HCT116 (cell line): ENCODE measurements at regions not wholly inside any gene's neighbourhood (a gene's known extent, or its start where the extent isn't known, plus 50 kb on each side); places are given as distances from the start of the nearest gene placed in this dataset.

Experiments used
- ATAC-seq: fragments of 200-7000 bp; cut with Tn5 transposase; 2 replicates; pipeline ENCODE4 v1.9.1; 2020; ENCODE audit warnings: mild to moderate bottlenecking, moderate library complexity
- BruUV-seq: library from RNA; stranded (reverse); fragments of 400-500 nt; replicated peaks from 2 replicates; lab custom pipeline; 2021; lab: Mats Ljungman, UMichigan
- CTCF ChIA-PET: fragments of 300-600 bp; sonication (Branson Sonifier 250); formaldehyde crosslinking; loops from one replicate; lab custom pipeline; 2021; ENCODE audit warnings: antibody characterized with exemption; lab: Charles Lee
- POLR2A ChIA-PET: fragments of 300-600, 350-600 bp; sonication (Branson Sonifier 250); formaldehyde crosslinking; loops from one replicate; lab custom pipeline; 2021; ENCODE audit warnings: antibody characterized with exemption; lab: Charles Lee
- RAD21 ChIA-PET, 2 experiments: fragments of 300-600 bp; sonication (Branson Sonifier 250); formaldehyde crosslinking; loops; one replicate each; lab custom pipeline; 2023; ENCODE audit warnings: low total read pairs in 2 of 2; ENCODE audit not compliant: uncharacterized antibody in 2 of 2, unreplicated experiment in 2 of 2, low non-redundant PET in 1 of 2; lab: Charles Lee
- DNase-seq: peaks from one replicate; pipeline ENCODE4 v3.0.0-alpha.2; 2010; ENCODE audit warnings: low read depth, low spot score
- H2AFZ ChIP-seq: fragments of 200-600 bp; shearing (Covaris generic), sonication (generic); 2 replicates; pipeline ENCODE4 v1.6.1; 2017; ENCODE audit warnings: low read depth, mixed run types, mixed read lengths, antibody characterized with exemption, low read length; ENCODE audit not compliant: poor library complexity, severe bottlenecking
- H3K27ac ChIP-seq: 2 replicates; pipeline ENCODE4 v1.5.1; 2012; ENCODE audit warnings: low read depth, low read length
- H3K27me3 ChIP-seq: fragments of 200-600 bp; sonication (generic); 2 replicates; pipeline ENCODE4 v1.6.1; 2016; ENCODE audit warnings: mixed run types, low read length, mixed read lengths; ENCODE audit not compliant: insufficient read depth
- H3K36me3 ChIP-seq, 2 experiments: fragments of 200-500 bp in 1 of 2; fragments of 200-600 bp in 1 of 2; sonication (Bioruptor generic) in 1 of 2; sonication (generic) in 1 of 2; 2 replicates each; pipeline versions ENCODE4 v1.5.1 to v1.6.1; 2014 to 2016; ENCODE audit warnings: low read length in 2 of 2, inconsistent platforms in 1 of 2, mixed read lengths in 1 of 2, mixed run types in 1 of 2; ENCODE audit not compliant: insufficient read depth in 2 of 2, control insufficient read depth in 1 of 2
- H3K4me1 ChIP-seq, 2 experiments: fragments of 200-600 bp in 1 of 2; sonication (generic) in 1 of 2; 2 replicates each; pipeline versions ENCODE4 v1.5.1 to v1.6.1; 2012 to 2017; ENCODE audit warnings: low read length in 2 of 2, inconsistent platforms in 1 of 2, mild to moderate bottlenecking in 1 of 2, mixed read lengths in 1 of 2, mixed run types in 1 of 2, moderate library complexity in 1 of 2; ENCODE audit not compliant: insufficient read depth in 2 of 2, control insufficient read depth in 1 of 2
- H3K4me2 ChIP-seq: fragments of 200-600 bp; sonication (generic); 2 replicates; pipeline ENCODE4 v1.6.1; 2017; ENCODE audit warnings: mixed run types, low read length, mixed read lengths
- H3K4me3 ChIP-seq, 2 experiments: fragments of 200-600 bp in 1 of 2; sonication (generic) in 1 of 2; replicated peaks in 1 of 2; 2 replicates each; pipeline ENCODE4 v1.5.1; 2011 to 2016; ENCODE audit warnings: low read length in 2 of 2, control low read depth in 1 of 2, low read depth in 1 of 2, mild to moderate bottlenecking in 1 of 2, mixed read lengths in 1 of 2, mixed run types in 1 of 2
- H3K79me2 ChIP-seq: fragments of 200-600 bp; sonication (generic); 2 replicates; pipeline ENCODE4 v1.6.1; 2017; ENCODE audit warnings: mild to moderate bottlenecking, mixed run types, low read length, moderate library complexity, mixed read lengths; ENCODE audit not compliant: insufficient read depth
- H3K9ac ChIP-seq: fragments of 200-600 bp; sonication (generic); 2 replicates; pipeline ENCODE4 v1.6.1; 2016; ENCODE audit warnings: low read length, mixed read lengths
- H3K9me2 ChIP-seq: fragments of 200-600 bp; sonication (generic), shearing (Covaris generic); 2 replicates; pipeline ENCODE4 v1.6.1; 2017; ENCODE audit warnings: mixed run types, mild to moderate bottlenecking, moderate library complexity; ENCODE audit not compliant: insufficient read depth
- H3K9me3 ChIP-seq, 2 experiments: fragments of 200-500 bp in 1 of 2; fragments of 200-600 bp in 1 of 2; sonication (Bioruptor generic) in 1 of 2; sonication (generic) in 1 of 2; 2 replicates each; pipeline ENCODE4 v1.6.1; 2014 to 2017; ENCODE audit warnings: low read length in 2 of 2, mixed read lengths in 2 of 2, inconsistent platforms in 1 of 2, low read depth in 1 of 2, mild to moderate bottlenecking in 1 of 2, mixed run types in 1 of 2, moderate library complexity in 1 of 2; ENCODE audit not compliant: control insufficient read depth in 1 of 2, insufficient read depth in 1 of 2
- H4K20me1 ChIP-seq: fragments of 200-600 bp; sonication (generic), shearing (Covaris generic); 2 replicates; pipeline ENCODE4 v1.6.1; 2017; ENCODE audit warnings: mixed run types, mild to moderate bottlenecking, moderate library complexity; ENCODE audit not compliant: insufficient read depth
- ATF3 ChIP-seq: IDR thresholded peaks from 2 replicates; pipeline ENCODE4 v1.6.1; 2012
- CTCF ChIP-seq, 3 experiments: fragments of 200-600 bp in 1 of 3; sonication (generic) in 1 of 3; IDR thresholded peaks in 2 of 3; conservative IDR thresholded peaks in 1 of 3; 2 replicates each; pipeline ENCODE4 v1.5.1; 2012 to 2017; ENCODE audit warnings: low read depth in 2 of 3, low read length in 2 of 3, antibody characterized with exemption in 1 of 3, borderline replicate concordance in 1 of 3, control low read depth in 1 of 3, mild to moderate bottlenecking in 1 of 3, mixed read lengths in 1 of 3, mixed run types in 1 of 3, moderate library complexity in 1 of 3; ENCODE audit not compliant: insufficient read depth in 1 of 3
- EZH2 ChIP-seq: fragments of 200-600 bp; sonication (generic); IDR thresholded peaks from 2 replicates; pipeline ENCODE4 v1.6.1; 2017; ENCODE audit warnings: antibody characterized with exemption, mixed run types
- JUND ChIP-seq: IDR thresholded peaks from 2 replicates; pipeline ENCODE4 v1.6.1; 2012
- MAX ChIP-seq: IDR thresholded peaks from 2 replicates; pipeline ENCODE4 v1.6.1; 2012
- POLR2A ChIP-seq: IDR thresholded peaks from 2 replicates; pipeline ENCODE4 v1.7.0; 2011; ENCODE audit warnings: borderline replicate concordance; ENCODE audit not compliant: insufficient read depth, insufficient read length; ENCODE audit errors: extremely low read depth
- SIN3A ChIP-seq: IDR thresholded peaks from 2 replicates; pipeline ENCODE4 v1.6.1; 2012; ENCODE audit warnings: low read depth
- SP1 ChIP-seq: IDR thresholded peaks from 2 replicates; pipeline ENCODE4 v1.6.1; 2012; ENCODE audit warnings: low read depth
- SRF ChIP-seq: IDR thresholded peaks from 2 replicates; pipeline ENCODE4 v1.6.1; 2012; ENCODE audit warnings: low read depth
- TCF7L2 ChIP-seq: IDR thresholded peaks from 2 replicates; pipeline ENCODE4 v1.7.0; 2011; ENCODE audit warnings: borderline replicate concordance, inconsistent platforms; ENCODE audit not compliant: insufficient read depth, insufficient read length; ENCODE audit errors: extremely low read depth
- ZBTB33 ChIP-seq: IDR thresholded peaks from 2 replicates; pipeline ENCODE4 v1.6.1; 2011; ENCODE audit warnings: mild to moderate bottlenecking, low read length, moderate library complexity; ENCODE audit not compliant: insufficient replicate concordance; ENCODE audit errors: extremely low read depth
- ZFX ChIP-seq: fragments of 450-650 bp; IDR thresholded peaks from 2 replicates; pipeline ENCODE4 v1.6.1; 2017
- intact Hi-C: fragments of 100-400 bp; cut with micrococcal nuclease; formaldehyde crosslinking; loops from 2 replicates; pipeline ENCODE4 v1.10.0; 2022

GRCh38 chr16:59699786-59700185, 965.7 kb upstream of the GOT2 start:
- no TSS peak for BruUV-seq

More at GRCh38 chr16:59699786-59700185, 965.7 kb upstream of the GOT2 start:
- no peaks in the 10 kb centered on the region for H3K27me3 ChIP-seq
- H2AFZ ChIP-seq = no peak overlapping the region
- POLR2A ChIA-PET = no interaction called here
- no peaks in the 10 kb centered on the region for H3K79me2 ChIP-seq
- intact Hi-C loops = no loop called here
- no peaks in the 10 kb centered on the region for H3K4me1 ChIP-seq
- H3K9me3 ChIP-seq = peaks cover 3% of the 10 kb centered on the region in 2 experiments; a peak in 2 of 4 replicates
- H4K20me1 ChIP-seq = no peaks in the 10 kb centered on the region
- CTCF ChIA-PET = no interaction called here
- ATAC-seq (no peak), DNase-seq (no peak)
- H3K9ac ChIP-seq = no peak overlapping the region
- no peak overlapping the region for H3K27ac ChIP-seq
- H3K36me3 ChIP-seq = no peaks in the 10 kb centered on the region
- no peak overlapping the region for H3K4me3 ChIP-seq
- no peak overlapping the region for H3K4me2 ChIP-seq
- RAD21 ChIA-PET = no interaction called here
- TF ChIP-seq JUND (no peak), CTCF (IDR thresholded peaks at IDR 0.05 in 2 of 3, conservative IDR thresholded peaks at IDR 0.05 in 1 of 3; ENCODE audit: borderline replicate concordance in 1 of 3, insufficient read depth in 1 of 3, low read depth in 2 of 3, low read length in 2 of 3) (no peak), TCF7L2 (no peak), SIN3A (no peak), SP1 (no peak), MAX (no peak), EZH2 (no peak), ZFX (no peak), POLR2A (no peak), SRF (no peak), ATF3 (no peak), ZBTB33 (no peak)
- no peaks in the 10 kb centered on the region for H3K9me2 ChIP-seq
